AG09309 (cell line): ENCODE measurements at regions not wholly inside any gene's neighbourhood (a gene's known extent, or its start where the extent isn't known, plus 50 kb on each side); places are given as distances from the start of the nearest gene placed in this dataset.
"Not testable (repeated sequence)": the region's sequence is repeated elsewhere in the genome, so short reads cannot be mapped to it uniquely, and the experiment has no call there.

ENCODE experiments used
- DNase-seq: peaks from one replicate; pipeline ENCODE4 v3.0.0-alpha.2; 2010; ENCODE audit warnings: low read depth
- H3K4me3 ChIP-seq: 2 replicates; pipeline ENCODE4 v1.5.1; 2011; ENCODE audit warnings: mild to moderate bottlenecking, low read depth, low read length, moderate library complexity; ENCODE audit not compliant: control insufficient read depth
- CTCF ChIP-seq: IDR thresholded peaks from 2 replicates; pipeline ENCODE4 v1.5.1; 2011; ENCODE audit warnings: mild to moderate bottlenecking, low read depth, low read length, inconsistent platforms; ENCODE audit not compliant: insufficient read depth, control insufficient read depth; ENCODE audit errors: missing control alignments

GRCh38 chr16:54985156-54985555 is 54.5 kb downstream of the IRX5 start:
- H3K4me3 ChIP-seq: no peak overlapping the region
- no peak for DNase-seq
- TF ChIP-seq CTCF: no peak

GRCh38 chr16:54985668-54986067 is 55.0 kb downstream of the IRX5 start:
- H3K4me3 ChIP-seq: no peak overlapping the region
- DNase-seq: no peak
- TF ChIP-seq CTCF: no peak

GRCh38 chr16:54986409-54986808 is 55.7 kb downstream of the IRX5 start:
- no peak for DNase-seq
- TF ChIP-seq CTCF: no peak
- no peak overlapping the region for H3K4me3 ChIP-seq

GRCh38 chr16:54987081-54987480 is 56.4 kb downstream of the IRX5 start:
- H3K4me3 ChIP-seq: no peak overlapping the region
- no peak for DNase-seq
- TF ChIP-seq CTCF: no peak

GRCh38 chr16:54991525-54991924 is 60.9 kb downstream of the IRX5 start:
- H3K4me3 ChIP-seq: no peak overlapping the region
- DNase-seq: no peak
- no peak for TF ChIP-seq CTCF

GRCh38 chr16:54991946-54992345 is 61.3 kb downstream of the IRX5 start:
- not testable (repeated sequence) for H3K4me3 ChIP-seq, DNase-seq

GRCh38 chr16:54993106-54993895 is 62.6 kb downstream of the IRX5 start:
- DNase-seq: no peak
- no peak for TF ChIP-seq CTCF
- H3K4me3 ChIP-seq: no peak overlapping the region
